NCI-H2029 (cell line): ENCODE measurements at regions not wholly inside any gene's neighbourhood (a gene's known extent, or its start where the extent isn't known, plus 50 kb on each side); places are given as distances from the start of the nearest gene placed in this dataset.

Experiments
- DNase-seq: peaks from one replicate; lab custom pipeline; 2025; lab: John Stamatoyannopoulos, UW

- DNase-seq: no peak
Observed at GRCh38 chr16:54412777-54413455, 126.3 kb upstream of the IRX3 start.

DNA sequence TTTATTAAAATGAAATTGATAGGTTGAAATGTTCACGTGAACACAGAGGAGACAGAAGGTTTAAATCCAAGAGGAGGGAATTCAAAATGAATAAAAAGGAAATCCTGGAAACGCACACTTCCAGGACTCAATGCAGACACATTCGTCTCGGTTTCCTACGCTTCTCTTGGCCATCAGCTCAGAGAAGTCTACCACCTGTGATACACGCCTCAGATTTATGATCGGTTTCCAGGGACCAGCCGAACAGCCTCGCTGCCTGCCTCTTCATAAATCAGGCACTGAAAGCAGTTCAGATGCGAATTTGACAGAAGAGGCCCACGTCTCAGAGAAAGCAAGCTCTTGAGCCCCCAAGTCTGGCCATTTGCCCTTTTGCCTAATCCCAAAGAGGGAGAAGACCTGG lies 125.5 kb upstream of the IRX3 start:
- no peak for DNase-seq

DNA sequence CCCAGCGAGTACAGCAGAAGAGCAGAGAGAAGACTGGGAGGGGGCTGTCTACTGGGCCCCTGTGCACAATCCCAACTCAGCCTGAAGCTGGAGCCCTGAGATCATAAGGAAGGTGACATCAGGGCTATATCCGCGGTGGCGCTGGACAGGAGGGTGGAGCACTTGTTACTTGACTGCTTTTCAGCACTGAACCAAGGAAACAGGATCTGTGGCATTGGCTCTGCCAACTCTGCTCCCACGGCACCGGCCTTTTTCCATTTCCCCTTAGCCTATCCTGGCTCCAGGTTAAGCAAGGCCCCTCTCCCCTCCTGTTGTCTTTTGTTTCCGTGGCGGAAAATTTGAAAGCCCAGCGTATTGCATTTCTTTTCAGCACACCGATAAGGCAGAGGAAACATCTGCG lies 125.0 kb upstream of the IRX3 start:
- DNase-seq: no peak

- no peak for DNase-seq
Observed at GRCh38 chr16:54409982-54410381, 123.4 kb upstream of the IRX3 start.

GRCh38 chr16:54407596-54407995 lies 121.0 kb upstream of the IRX3 start:
- DNase-seq: no peak

GRCh38 chr16:54405478-54405877 lies 118.9 kb upstream of the IRX3 start:
- no peak for DNase-seq

DNA sequence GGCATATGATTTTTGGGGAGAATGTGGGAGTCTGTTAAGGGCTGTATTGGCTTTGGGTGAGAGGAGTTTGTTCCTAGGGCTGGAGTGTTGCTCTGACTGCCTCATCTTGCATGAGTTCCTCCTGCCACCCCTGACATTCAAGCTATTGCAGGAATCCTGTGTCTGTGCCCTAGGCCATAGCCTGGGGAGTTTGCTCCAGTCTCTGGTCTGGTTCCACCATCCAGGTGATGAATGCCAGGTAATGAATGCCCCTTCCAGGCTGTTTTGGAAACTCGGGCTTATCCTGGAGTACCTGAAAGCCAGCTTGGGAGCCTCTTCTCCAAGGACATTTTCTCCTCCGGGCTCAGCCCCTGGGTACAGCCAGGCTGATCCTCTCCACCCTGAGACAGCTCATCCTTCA lies 117.0 kb upstream of the IRX3 start:
- no peak for DNase-seq

DNA sequence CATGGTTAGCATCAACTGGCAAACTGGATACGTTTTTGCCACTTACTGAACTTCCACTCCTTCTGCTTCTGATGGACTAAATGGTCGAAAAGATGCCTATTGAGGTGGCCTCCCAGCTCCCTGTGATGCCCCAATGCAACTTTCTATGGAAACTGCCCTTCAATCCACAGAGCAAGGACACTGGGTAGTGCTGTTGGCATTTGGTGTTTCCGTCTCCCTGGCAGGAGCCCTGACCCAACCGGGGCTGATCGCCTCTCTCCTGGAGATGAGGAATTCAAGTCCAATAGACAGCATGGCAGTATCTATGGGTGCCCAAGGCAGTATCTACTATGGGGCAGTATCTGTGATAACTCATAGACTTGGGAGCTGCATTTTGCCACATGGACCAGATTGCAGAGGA lies 116.3 kb upstream of the IRX3 start:
- no peak for DNase-seq

DNA sequence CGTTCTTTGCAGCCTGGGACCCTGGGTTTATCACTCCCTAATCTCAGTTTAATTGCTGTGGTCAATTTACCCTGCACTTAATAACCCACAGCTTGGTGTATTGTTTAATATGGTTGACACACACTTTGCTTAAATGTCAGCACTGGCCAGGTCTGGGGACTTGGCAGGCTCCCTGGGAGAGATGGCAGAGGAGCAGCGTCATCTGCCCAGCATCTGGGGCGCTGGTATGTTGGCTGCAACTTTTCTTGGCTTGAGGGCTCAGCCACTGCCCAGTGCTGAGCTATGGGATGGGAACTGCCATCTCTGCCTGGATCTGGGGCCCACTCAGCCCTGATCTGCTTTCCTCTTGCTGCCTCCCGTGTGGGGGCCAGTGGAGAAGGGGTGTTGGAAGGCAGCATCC lies 115.7 kb upstream of the IRX3 start:
- no peak for DNase-seq

- DNase-seq: no peak
Observed at GRCh38 chr16:54400261-54400660, 113.7 kb upstream of the IRX3 start.

- DNase-seq: no peak
Observed at GRCh38 chr16:54398986-54399385, 112.4 kb upstream of the IRX3 start.

DNA sequence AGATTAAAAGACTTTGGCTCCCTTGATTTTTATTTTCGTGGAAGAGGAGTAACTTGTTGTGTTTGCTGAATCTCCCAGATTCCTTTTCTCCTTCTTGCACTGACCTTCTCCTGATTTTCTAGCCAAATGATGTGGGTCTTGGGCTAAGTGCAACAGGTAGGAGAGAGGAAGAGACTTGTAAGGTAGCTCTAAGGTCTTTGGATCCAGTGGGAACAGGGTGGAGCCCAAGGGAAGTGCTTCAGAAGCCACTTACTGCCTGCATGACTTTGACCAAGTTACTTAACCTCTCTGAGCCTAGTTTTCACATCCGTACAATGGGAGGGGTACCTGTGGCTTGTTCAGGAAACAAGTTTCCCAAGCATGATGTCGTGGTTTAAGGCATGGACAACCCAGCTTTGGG lies 111.3 kb upstream of the IRX3 start:
- DNase-seq: no peak

DNA sequence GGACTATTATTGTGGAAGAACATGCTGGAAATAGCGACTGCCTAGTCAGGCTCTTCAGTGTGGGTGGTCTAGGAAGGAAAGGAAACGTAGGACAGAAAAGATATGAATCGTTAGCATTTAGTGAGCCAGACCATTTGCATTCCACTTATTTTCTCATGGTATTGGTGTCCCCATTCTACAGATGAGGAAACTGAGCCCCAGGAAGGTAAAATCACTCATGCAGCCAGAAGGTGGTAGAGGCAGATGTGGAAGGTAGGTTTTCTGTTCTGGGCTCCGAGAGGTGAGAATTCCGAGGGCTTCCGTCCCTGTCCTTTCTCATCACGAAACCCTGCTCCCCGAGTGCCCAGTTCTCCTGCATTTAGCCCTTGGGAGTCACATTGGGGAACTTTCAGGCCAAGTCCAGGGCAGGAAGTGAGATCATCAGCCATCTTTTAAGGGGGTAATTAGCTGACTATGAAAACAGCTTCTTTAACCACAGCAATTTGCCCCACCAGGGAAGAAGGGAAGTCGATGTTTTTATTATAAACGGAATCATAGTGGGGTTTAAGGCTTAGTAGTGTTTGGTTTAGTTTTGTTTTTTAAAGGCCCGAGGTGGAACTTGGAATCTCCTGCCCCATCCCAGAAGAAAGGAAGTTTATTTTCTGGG lies 110.7 kb upstream of the IRX3 start:
- DNase-seq: no peak

- DNase-seq: no peak
Observed at GRCh38 chr16:54389836-54390494, 103.4 kb upstream of the IRX3 start.

GRCh38 chr16:54385141-54385540 lies 98.6 kb upstream of the IRX3 start:
- no peak for DNase-seq

GRCh38 chr16:54381601-54382313 lies 95.2 kb upstream of the IRX3 start:
- no peak for DNase-seq

DNA sequence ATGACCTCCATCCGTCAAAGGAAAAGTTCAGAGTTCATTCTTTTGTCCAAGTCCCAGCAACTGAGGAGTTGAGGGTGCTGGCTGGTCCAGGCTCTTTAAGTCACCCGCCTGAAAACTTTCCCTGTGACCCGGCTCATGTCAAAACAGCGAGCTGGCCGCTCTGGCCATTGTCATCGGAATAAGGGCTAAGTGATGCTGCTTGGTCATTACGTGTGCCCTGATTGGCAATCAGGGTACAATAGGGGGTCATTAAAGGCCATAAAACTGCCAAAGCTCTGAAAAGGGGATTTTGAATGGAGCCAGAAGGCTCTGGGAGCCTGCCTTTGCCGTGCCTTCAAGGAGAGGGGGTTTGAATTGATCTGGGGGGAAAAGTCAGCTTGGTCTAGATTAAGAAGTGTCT lies 88.5 kb upstream of the IRX3 start:
- no peak for DNase-seq

DNA sequence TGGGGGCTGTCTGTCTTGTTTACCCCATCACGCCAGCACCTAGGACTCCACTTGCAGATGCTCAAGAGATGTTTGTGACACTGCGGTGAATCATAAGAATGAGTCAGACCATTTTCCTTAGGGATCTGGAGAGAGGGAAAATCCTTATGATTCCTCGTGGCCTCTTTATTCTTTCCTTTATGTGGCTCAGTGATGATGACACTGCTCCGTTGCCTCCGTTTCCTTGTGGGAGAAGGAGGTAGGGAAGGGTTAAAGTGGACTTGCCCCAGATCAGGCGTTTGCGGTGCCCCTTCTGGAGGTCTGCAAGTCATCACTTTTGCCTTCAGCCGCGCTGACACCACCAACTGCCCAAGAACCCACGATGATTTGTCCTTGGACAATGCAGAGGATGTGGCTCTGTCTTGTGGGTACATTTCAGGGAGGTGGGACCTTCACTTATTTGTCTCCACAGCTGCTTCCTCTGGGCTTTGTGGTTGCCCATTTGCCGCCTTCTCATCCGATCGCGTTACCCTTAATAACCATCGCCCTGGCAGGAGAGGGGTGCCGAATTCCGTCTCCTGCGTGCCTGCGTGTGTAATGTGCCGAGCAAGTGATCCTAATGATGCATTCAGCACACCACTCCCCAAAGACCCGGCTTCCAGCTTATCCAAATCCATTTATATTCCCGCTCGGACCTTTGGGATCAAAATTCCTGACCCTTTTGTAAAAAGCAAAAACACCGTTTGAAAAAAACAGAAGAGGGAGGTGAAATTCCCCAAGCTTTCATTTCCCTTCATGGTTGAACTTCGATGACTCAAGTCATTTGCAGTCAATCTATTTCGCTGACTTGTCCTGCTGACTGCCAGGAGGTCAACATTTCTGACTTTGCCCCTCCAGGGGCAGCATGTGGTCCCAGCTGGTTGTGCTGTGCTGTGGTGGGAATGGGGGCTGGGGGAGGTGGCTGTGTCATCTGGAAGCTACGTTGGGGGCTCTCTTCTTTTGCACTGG lies 87.2 kb upstream of the IRX3 start:
- no peak for DNase-seq

DNA sequence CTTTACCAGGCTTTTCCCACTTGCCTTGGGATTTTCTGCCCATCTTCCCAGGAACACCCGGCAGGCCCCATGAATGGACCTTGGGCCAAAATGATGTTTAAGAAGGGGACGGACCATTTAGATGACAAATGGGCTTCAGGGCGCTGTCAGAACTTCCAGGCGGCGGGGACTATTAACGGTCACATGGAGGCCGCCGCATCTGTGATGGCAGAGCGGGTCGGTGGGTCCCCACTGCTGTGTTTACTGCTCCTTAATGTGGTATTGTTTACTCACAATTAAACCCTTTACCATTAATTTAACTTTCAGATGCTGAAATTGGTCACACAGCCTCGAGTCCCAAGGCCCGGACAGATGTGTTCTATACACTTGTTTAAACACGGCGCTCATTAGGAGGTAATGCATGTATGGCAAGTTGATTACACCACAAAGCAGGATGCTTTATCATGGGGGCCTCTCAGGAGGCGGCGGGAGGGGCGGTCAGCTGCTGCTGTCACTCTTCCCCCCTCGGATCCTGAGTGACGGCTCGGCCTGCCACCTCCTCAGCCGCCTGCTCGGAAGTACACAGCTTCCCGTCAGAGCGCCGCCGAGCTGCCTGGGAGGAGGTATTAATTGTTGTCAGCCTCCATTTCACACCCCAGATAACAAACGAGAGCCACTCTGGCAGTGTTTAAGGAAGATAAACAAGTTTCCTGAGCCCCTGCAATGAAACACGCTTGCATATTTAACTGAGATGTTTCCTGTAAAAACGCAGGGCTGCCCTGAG lies 83.9 kb upstream of the IRX3 start:
- DNase-seq: no peak

- no peak for DNase-seq
Observed at GRCh38 chr16:54369861-54370260, 83.3 kb upstream of the IRX3 start.

- DNase-seq: no peak
Observed at GRCh38 chr16:54366943-54367342, 80.4 kb upstream of the IRX3 start.
